ENCODE measurements at regions not wholly inside any gene's neighbourhood (a gene's known extent, or its start where the extent isn't known, plus 50 kb on each side); places are given as distances from the start of the nearest gene placed in this dataset.

GRCh38 chr9:88267283-88267682 lies 121.0 kb upstream of the SPIN1 start:
- TF ChIP-seq POLR2A (IDR thresholded peaks at IDR 0.05; ENCODE audit: low read depth, low read length) (no peak), TAF1 (IDR thresholded peaks at IDR 0.05; ENCODE audit: borderline replicate concordance, low read depth, low read length) (no peak), POLR2AphosphoS5 (IDR thresholded peaks at IDR 0.05; ENCODE audit: low read depth, low read length) (no peak)

Measured in GM12892 (cell line).